Fibroblast of peridontal ligament (primary cell): ENCODE measurements at regions not wholly inside any gene's neighbourhood (a gene's known extent, or its start where the extent isn't known, plus 50 kb on each side); places are given as distances from the start of the nearest gene placed in this dataset.

ENCODE experiments used
- DNase-seq: peaks from one replicate; pipeline ENCODE4 v3.0.0-alpha.2; 2010; ENCODE audit errors: extremely low read depth

DNA sequence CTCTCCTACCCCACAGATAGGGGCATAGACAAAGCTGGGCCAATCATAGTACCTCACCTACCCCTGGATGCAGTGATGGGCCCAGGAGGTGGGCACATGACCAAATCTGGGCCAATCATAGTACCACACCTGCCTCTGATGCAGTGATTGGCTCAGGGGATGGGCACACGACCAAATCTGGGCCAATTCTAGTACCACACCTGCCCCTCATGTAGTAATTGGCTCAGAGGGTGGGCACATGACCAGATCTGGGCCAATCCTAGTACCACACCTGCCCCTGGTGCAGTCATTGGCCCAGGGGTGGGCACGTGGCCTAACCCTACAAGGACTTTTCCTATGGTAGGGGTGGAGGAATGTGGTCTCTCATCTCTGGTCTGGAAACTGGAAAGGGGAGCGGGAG is 56.9 kb upstream of the MEF2A start:
- no peak for DNase-seq

DNA sequence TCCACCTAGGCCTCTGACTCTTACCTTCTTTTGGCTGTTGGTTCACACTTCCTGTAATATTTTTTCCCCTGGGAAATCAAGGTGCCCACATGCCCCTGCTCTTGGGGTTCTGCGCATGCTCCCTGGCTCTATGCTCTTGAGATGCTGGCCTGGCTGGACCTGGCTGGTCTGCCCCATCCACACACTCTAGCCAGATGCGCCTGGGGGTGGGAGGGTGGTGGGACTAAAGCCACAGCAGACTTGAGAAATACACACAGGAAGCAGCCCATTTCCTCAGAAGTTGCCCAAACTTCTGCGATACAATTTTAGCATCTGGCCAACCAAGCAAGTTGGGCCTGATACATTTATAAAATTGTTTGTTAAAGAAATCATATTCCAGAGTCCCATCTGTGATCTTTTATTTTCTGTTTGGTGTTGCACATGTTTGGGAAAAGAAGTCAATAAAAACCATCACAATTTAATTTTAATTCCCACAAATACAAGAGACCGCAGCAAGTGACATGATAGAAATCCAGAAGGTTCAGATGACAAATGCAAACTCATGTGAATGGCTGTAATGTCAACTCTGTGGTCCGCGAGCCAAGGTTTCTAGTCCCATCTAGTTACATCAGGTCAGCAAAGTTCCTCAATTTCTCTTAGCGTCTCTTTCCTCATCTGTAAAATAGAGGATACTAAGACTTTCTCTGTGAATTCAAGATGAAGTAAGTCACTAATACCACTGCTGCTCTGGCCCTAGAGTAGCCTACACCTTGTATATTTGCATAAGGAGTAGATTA is 55.9 kb upstream of the MEF2A start:
- no peak for DNase-seq

- peak; percentile 88 for DNase-seq
Measured at GRCh38 chr15:99511531-99511865, 54.3 kb upstream of the MEF2A start.

DNA sequence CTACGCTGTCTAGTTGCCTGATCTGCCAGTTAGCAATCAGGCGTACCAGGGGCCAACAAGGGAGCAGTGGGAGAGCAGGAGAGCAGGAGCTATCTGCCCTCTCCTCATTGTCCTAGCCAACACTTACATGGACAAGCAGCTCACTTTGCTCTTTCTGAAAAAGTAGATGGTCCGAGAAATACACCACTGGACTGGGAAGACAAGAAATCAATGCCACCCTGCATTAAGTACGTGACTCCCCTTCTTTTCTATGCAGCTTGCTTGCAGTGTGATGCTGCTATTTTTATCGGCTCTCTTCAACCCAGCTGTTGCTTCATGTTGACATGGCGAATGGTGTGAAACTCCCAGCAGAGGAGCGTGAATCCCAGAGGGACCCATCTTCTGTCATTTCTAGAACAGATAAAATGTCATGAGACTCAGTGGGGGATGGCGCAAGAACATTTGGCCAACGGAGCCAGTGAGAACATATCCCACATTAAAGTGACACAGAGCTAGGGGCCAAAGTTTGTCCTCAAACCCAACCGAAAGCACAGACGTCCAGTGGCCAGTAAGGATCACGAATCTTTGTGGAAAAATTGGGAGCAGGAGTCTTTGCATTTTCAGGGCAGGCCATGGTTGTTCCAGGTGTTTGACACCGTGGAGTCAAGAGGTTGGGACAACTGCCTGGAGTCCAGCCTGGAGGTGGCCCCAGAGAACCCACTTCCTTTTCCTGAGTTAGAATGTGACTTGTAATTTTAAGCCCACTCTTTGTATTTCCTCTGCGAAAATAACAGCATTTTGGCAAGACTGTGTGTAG is 53.7 kb upstream of the MEF2A start:
- no peak for DNase-seq

DNA sequence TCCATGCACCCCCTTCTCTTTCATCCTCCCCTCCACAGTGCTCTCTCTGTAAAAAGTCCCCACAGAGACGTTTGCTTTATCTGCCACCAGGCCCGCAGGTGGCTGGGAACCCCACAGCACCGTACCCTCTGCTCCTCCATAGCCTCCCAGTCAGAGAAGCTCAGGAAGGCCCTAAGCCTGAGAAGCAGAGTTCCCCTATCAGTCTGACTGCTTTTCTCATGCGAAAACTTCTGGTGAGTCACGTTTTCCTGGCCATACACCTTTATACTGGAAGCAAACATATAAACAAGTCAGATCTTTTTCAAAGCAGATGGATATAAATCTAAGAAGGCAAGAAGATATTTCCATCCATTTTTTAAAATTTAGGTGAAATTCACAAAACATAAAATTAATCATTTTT is 51.5 kb upstream of the MEF2A start:
- no peak for DNase-seq
